WTC11 (cell line): ENCODE measurements at regions not wholly inside any gene's neighbourhood (a gene's known extent, or its start where the extent isn't known, plus 50 kb on each side); places are given as distances from the start of the nearest gene placed in this dataset.

ENCODE experiments used
- ATAC-seq: fragments of 200-7000 bp; cut with Tn5 transposase; 2 replicates; pipeline ENCODE4 v1.10.0; 2021; ENCODE audit warnings: mild to moderate bottlenecking, moderate library complexity
- CTCF ChIA-PET: fragments of 300-600 bp; sonication (Branson Sonifier 250); formaldehyde crosslinking; loops from one replicate; lab custom pipeline; 2021; ENCODE audit warnings: antibody characterized with exemption; lab: Charles Lee
- POLR2A ChIA-PET: fragments of 350-600 bp; sonication (Branson Sonifier 250); formaldehyde crosslinking; loops from one replicate; lab custom pipeline; 2021; ENCODE audit warnings: antibody characterized with exemption; lab: Charles Lee
- DNase-seq: peaks from one replicate; pipeline ENCODE4 v3.0.0; 2021; ENCODE audit warnings: low spot score
- H3K27ac Mint-ChIP-seq: 2 replicates; pipeline ENCODE4 v1.8.0; 2021; ENCODE audit warnings: mixed read lengths
- H3K27me3 Mint-ChIP-seq: 2 replicates; pipeline ENCODE4 v1.8.0; 2021; ENCODE audit warnings: low read depth, mild to moderate bottlenecking, moderate library complexity, mixed read lengths
- H3K36me3 Mint-ChIP-seq: 2 replicates; pipeline ENCODE4 v1.8.0; 2021; ENCODE audit warnings: mixed read lengths
- H3K4me1 Mint-ChIP-seq: 2 replicates; pipeline ENCODE4 v1.8.0; 2022; ENCODE audit warnings: mixed read lengths
- H3K4me3 Mint-ChIP-seq: 2 replicates; pipeline ENCODE4 v1.8.0; 2021; ENCODE audit warnings: mild to moderate bottlenecking, moderate library complexity, mixed read lengths
- H3K9me3 Mint-ChIP-seq: 2 replicates; pipeline ENCODE4 v1.8.0; 2021; ENCODE audit warnings: mixed read lengths
- AFF4 ChIP-seq: sonication (generic); formaldehyde crosslinking; IDR thresholded peaks from 2 replicates; pipeline ENCODE4 v1.8.1; 2023; ENCODE audit warnings: mild to moderate bottlenecking, missing genetic modification reagents, borderline replicate concordance
- ARID4B ChIP-seq: sonication (generic); formaldehyde crosslinking; IDR thresholded peaks from 2 replicates; pipeline ENCODE4 v1.8.0; 2023; ENCODE audit warnings: missing genetic modification reagents, mild to moderate bottlenecking, borderline replicate concordance
- ATF1 ChIP-seq: sonication (generic); formaldehyde crosslinking; IDR thresholded peaks from 2 replicates; pipeline ENCODE4 v1.8.1; 2023; ENCODE audit warnings: mild to moderate bottlenecking, moderate library complexity, missing genetic modification reagents
- EMX1 ChIP-seq: fragments of 250-450 bp; sonication (Bioruptor Pico); IDR thresholded peaks from 2 replicates; pipeline ENCODE4 v1.8.0; 2021; ENCODE audit warnings: mild to moderate bottlenecking
- ETV6 ChIP-seq: sonication (generic); formaldehyde crosslinking; IDR thresholded peaks from 2 replicates; pipeline ENCODE4 v1.8.1; 2022; ENCODE audit warnings: mild to moderate bottlenecking, missing genetic modification reagents
- FOXK1 ChIP-seq: sonication (generic); formaldehyde crosslinking; IDR thresholded peaks from 2 replicates; pipeline ENCODE4 v1.8.0; 2022; ENCODE audit warnings: mild to moderate bottlenecking, moderate library complexity, missing genetic modification reagents
- JAZF1 ChIP-seq: fragments of 250-450 bp; sonication (Bioruptor Pico); IDR thresholded peaks from 2 replicates; pipeline ENCODE4 v1.9.0; 2021; ENCODE audit warnings: moderate library complexity, mild to moderate bottlenecking, inconsistent platforms
- KAT7 ChIP-seq: sonication (generic); formaldehyde crosslinking; IDR thresholded peaks from 2 replicates; pipeline ENCODE4 v1.8.1; 2023; ENCODE audit warnings: missing genetic modification reagents, mild to moderate bottlenecking, borderline replicate concordance
- MAX ChIP-seq: sonication (generic); formaldehyde crosslinking; IDR thresholded peaks from 2 replicates; pipeline ENCODE4 v1.8.0; 2022; ENCODE audit warnings: mild to moderate bottlenecking, missing genetic modification reagents
- MLX ChIP-seq: sonication (generic); formaldehyde crosslinking; IDR thresholded peaks from 2 replicates; pipeline ENCODE4 v1.8.1; 2023; ENCODE audit warnings: mild to moderate bottlenecking, missing genetic modification reagents, moderate library complexity
- MXD4 ChIP-seq: fragments of 250-450 bp; sonication (Bioruptor Pico); IDR thresholded peaks from 2 replicates; pipeline ENCODE4 v1.8.0; 2021; ENCODE audit warnings: mild to moderate bottlenecking, moderate library complexity, borderline replicate concordance
- NR1H2 ChIP-seq: sonication (generic); formaldehyde crosslinking; IDR thresholded peaks from 2 replicates; pipeline ENCODE4 v1.9.0; 2021; ENCODE audit warnings: mild to moderate bottlenecking, moderate library complexity, missing genetic modification reagents
- RELA ChIP-seq: sonication (generic); formaldehyde crosslinking; IDR thresholded peaks from 2 replicates; pipeline ENCODE4 v1.8.1; 2022; ENCODE audit warnings: missing genetic modification reagents, mild to moderate bottlenecking, borderline replicate concordance
- SMAD3 ChIP-seq: sonication (generic); formaldehyde crosslinking; IDR thresholded peaks from 2 replicates; pipeline ENCODE4 v1.8.0; 2022; ENCODE audit warnings: missing genetic modification reagents, mild to moderate bottlenecking, borderline replicate concordance
- SMAD4 ChIP-seq: sonication (generic); formaldehyde crosslinking; IDR thresholded peaks from 2 replicates; pipeline ENCODE4 v1.8.0; 2022; ENCODE audit warnings: mild to moderate bottlenecking, missing genetic modification reagents
- TEAD1 ChIP-seq: sonication (generic); formaldehyde crosslinking; IDR thresholded peaks from 2 replicates; pipeline ENCODE4 v1.8.0; 2022; ENCODE audit warnings: mild to moderate bottlenecking, missing genetic modification reagents
- USF2 ChIP-seq: sonication (generic); formaldehyde crosslinking; IDR thresholded peaks from 2 replicates; pipeline ENCODE4 v1.8.1; 2023; ENCODE audit warnings: mild to moderate bottlenecking, missing genetic modification reagents, moderate library complexity
- ZBTB43 ChIP-seq: sonication (generic); formaldehyde crosslinking; IDR thresholded peaks from 2 replicates; pipeline ENCODE4 v1.8.1; 2023; ENCODE audit warnings: mild to moderate bottlenecking, missing genetic modification reagents
- ZNF219 ChIP-seq: sonication (generic); formaldehyde crosslinking; IDR thresholded peaks from 2 replicates; pipeline ENCODE4 v1.8.0; 2023; ENCODE audit warnings: missing genetic modification reagents, mild to moderate bottlenecking, borderline replicate concordance
- ZNF671 ChIP-seq: fragments of 250-450 bp; sonication (Bioruptor Pico); IDR thresholded peaks from 2 replicates; pipeline ENCODE4 v1.8.0; 2021; ENCODE audit warnings: mild to moderate bottlenecking

- no peak for ATAC-seq
- no peaks in the 10 kb centered on the region for H3K27me3 Mint-ChIP-seq
- CTCF ChIA-PET: no interaction called here
- no peaks in the 10 kb centered on the region for H3K36me3 Mint-ChIP-seq
- no peak for DNase-seq
- no peak overlapping the region for H3K27ac Mint-ChIP-seq
- POLR2A ChIA-PET: no interaction called here
- TF ChIP-seq MLX (CRISPR knock-in tag) (no peak), MAX (CRISPR knock-in tag) (no peak), ZNF671 (no peak), NR1H2 (no peak), TEAD1 (no peak), USF2 (CRISPR knock-in tag) (no peak), EMX1 (no peak), SMAD4 (CRISPR knock-in tag) (no peak)
- H3K4me3 Mint-ChIP-seq: no peak overlapping the region
- H3K9me3 Mint-ChIP-seq: no peaks in the 10 kb centered on the region
- H3K4me1 Mint-ChIP-seq: peaks cover 7% of the 10 kb centered on the region
Measured at GRCh38 chr21:35943752-35944151, 116.6 kb downstream of the SETD4 start.

- DNase-seq: no peak
- no peaks in the 10 kb centered on the region for H3K9me3 Mint-ChIP-seq
- H3K4me3 Mint-ChIP-seq: no peak overlapping the region
- POLR2A ChIA-PET: no interaction called here
- H3K36me3 Mint-ChIP-seq: no peaks in the 10 kb centered on the region
- H3K4me1 Mint-ChIP-seq: peaks cover 7% of the 10 kb centered on the region
- no peaks in the 10 kb centered on the region for H3K27me3 Mint-ChIP-seq
- CTCF ChIA-PET: interaction anchor here (0.9 kb wide), 1 partner anchor 1196 kb away, joined by 3 read pairs; no protein-coding TSS in a partner anchor
- ATAC-seq: no peak
- no peak overlapping the region for H3K27ac Mint-ChIP-seq
- no peak for TF ChIP-seq MXD4 (CRISPR knock-in tag)
- TF ChIP-seq ZBTB43 (CRISPR knock-in tag): no peak
- no peak for TF ChIP-seq SMAD3 (CRISPR knock-in tag)
- no peak for TF ChIP-seq AFF4 (CRISPR knock-in tag)
- TF ChIP-seq FOXK1 (CRISPR knock-in tag): no peak
- no peak for TF ChIP-seq ETV6 (CRISPR knock-in tag)
- TF ChIP-seq JAZF1: no peak
- no peak for TF ChIP-seq TEAD1
- TF ChIP-seq ZNF219 (CRISPR knock-in tag): no peak
- TF ChIP-seq ATF1 (CRISPR knock-in tag): no peak
- no peak for TF ChIP-seq ARID4B
- TF ChIP-seq RELA: no peak
- no peak for TF ChIP-seq KAT7 (CRISPR knock-in tag)
Measured at GRCh38 chr21:35942211-35943144, 117.8 kb downstream of the SETD4 start.
